Activated naive CD8-positive, alpha-beta T cell treated with anti-CD3 and anti-CD28 coated beads, Interleukin-2, amount 10 ng/mL, durations not matched to agents 7 days and 5 days (primary cell): ENCODE measurements at regions not wholly inside any gene's neighbourhood (a gene's known extent, or its start where the extent isn't known, plus 50 kb on each side); places are given as distances from the start of the nearest gene placed in this dataset.

Source experiments
- ATAC-seq: fragments of 150-1000 bp; cut with Tn5 transposase; one replicate; pipeline ENCODE4 v1.10.0; 2021; ENCODE audit warnings: low read depth, moderate library complexity
- POLR2A ChIA-PET: fragments of 350-600 bp; sonication (Branson Sonifier 250); formaldehyde crosslinking; loops from one replicate; lab custom pipeline; 2021; ENCODE audit warnings: antibody characterized with exemption; lab: Charles Lee
- DNase-seq: peaks from one replicate; pipeline ENCODE4 v3.0.0; 2021
- H3K27ac Mint-ChIP-seq: one replicate; pipeline ENCODE4 v1.8.0; 2022; ENCODE audit warnings: mild to moderate bottlenecking, mixed read lengths
- H3K27me3 Mint-ChIP-seq: one replicate; pipeline ENCODE4 v1.8.0; 2022; ENCODE audit warnings: mild to moderate bottlenecking, moderate library complexity, mixed read lengths
- H3K36me3 Mint-ChIP-seq: one replicate; pipeline ENCODE4 v1.8.0; 2021; ENCODE audit warnings: mild to moderate bottlenecking, mixed read lengths
- H3K4me1 Mint-ChIP-seq: one replicate; pipeline ENCODE4 v1.8.0; 2021; ENCODE audit warnings: mixed read lengths
- H3K4me3 Mint-ChIP-seq: one replicate; pipeline ENCODE4 v1.8.0; 2022; ENCODE audit warnings: mild to moderate bottlenecking, moderate library complexity, mixed read lengths
- H3K9me3 Mint-ChIP-seq: one replicate; pipeline ENCODE4 v1.8.0; 2021; ENCODE audit warnings: mixed read lengths

DNA sequence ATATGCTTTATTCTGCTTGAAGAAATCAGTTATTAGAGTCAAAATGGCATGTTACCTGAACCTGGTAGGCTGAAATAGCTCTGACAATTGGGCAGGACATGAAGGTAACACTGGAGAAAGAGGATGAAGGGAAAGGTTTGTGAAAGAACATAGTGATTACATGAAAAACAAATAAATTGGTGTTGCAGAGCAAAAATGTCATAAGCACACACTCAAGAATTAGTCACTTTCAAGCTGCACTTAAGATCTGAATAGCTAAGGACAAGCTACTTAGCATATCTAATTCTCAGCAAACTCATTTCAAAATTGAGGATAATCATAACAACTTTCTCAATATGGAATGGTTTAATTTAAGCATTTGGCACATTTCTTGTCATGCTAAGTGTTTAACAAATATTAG, 1398.0 kb upstream of the FLRT2 start:
- DNase-seq: no peak

DNA sequence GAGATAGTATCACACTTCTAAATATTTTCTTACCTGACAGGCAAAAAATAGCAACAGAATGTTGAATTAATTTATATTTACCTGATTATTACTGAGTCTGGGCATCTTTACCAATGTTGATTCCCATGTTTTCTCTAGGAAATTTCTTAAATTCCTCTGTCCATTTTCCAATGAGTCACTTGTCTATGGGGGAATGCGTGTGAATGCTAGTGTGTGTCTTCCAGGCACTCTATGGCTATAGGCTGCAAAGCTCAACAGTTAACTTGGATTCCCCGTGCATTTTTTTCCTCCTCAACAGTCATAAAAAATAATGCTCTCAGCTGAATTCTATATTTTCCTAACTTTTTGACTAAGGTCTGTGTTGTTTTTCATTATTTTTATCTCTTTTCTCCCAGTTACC, 1385.8 kb upstream of the FLRT2 start:
- POLR2A ChIA-PET: no interaction called here
- H3K27ac Mint-ChIP-seq: no peak overlapping the region
- H3K36me3 Mint-ChIP-seq: no peaks in the 10 kb centered on the region
- DNase-seq (no peak), ATAC-seq (no peak)
- H3K4me1 Mint-ChIP-seq: no peaks in the 10 kb centered on the region
- no peaks in the 10 kb centered on the region for H3K27me3 Mint-ChIP-seq
- no peaks in the 10 kb centered on the region for H3K9me3 Mint-ChIP-seq
- H3K4me3 Mint-ChIP-seq: no peak overlapping the region

More for the DNA sequence above, 1398.0 kb upstream of the FLRT2 start:
- Mint-ChIP-seq H3K27ac (no peak overlapping the region), H3K36me3 (no peaks in the 10 kb centered on the region), H3K9me3 (peaks cover 6% of the 10 kb centered on the region), H3K27me3 (no peaks in the 10 kb centered on the region), H3K4me3 (no peak overlapping the region), H3K4me1 (no peaks in the 10 kb centered on the region)
- no peak for ATAC-seq
- POLR2A ChIA-PET: no interaction called here

DNA sequence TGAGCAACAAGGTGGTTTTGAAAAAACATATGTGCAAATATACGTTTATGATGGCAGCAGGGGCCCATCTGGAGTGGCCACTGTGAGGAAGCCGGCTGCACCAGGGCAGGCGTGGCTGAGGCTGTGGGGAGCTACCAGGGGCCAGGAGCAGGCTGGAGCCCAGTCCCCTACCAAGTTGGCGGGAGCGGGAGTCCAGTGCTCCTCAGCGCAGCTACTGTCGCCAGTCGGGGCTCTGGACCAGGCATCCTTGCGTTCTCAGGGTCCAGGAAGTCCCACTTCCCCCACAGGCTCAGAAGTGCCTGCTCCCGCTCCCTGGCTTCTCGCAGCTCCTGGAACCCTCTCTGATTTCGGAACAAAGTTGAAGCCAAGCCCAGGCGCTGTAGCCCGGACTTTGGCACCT, 1377.5 kb upstream of the FLRT2 start:
- Mint-ChIP-seq H3K36me3 (no peaks in the 10 kb centered on the region), H3K27me3 (no peaks in the 10 kb centered on the region), H3K4me3 (no peak overlapping the region), H3K4me1 (no peaks in the 10 kb centered on the region), H3K9me3 (peaks cover 5% of the 10 kb centered on the region), H3K27ac (no peak overlapping the region)
- DNase-seq (no peak), ATAC-seq (no peak)
- POLR2A ChIA-PET: no interaction called here

DNA sequence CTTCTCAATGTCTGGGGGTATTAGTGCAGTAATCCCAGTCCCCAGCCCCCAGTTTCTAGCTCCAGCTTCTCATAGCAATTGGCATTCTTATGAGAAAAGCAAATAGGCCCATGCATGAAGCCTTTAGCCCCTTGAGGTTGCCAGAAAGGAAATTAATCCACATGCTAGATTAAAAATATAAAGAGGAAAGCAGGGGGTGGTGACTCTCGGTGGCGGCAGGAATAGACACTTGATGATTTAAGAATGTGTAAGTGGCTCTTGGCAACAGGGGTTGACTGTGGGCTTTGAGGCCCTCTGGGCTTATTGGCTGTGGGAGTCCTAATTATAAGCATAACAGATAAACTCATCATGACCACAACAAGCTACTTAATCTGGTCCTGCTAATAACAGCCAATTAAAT, 1367.3 kb upstream of the FLRT2 start:
- no peak for DNase-seq
- no peak for ATAC-seq
- Mint-ChIP-seq H3K27me3 (no peaks in the 10 kb centered on the region), H3K36me3 (no peaks in the 10 kb centered on the region), H3K27ac (no peak overlapping the region), H3K4me3 (no peak overlapping the region), H3K4me1 (no peaks in the 10 kb centered on the region), H3K9me3 (peaks cover 6% of the 10 kb centered on the region)
- POLR2A ChIA-PET: no interaction called here

DNA sequence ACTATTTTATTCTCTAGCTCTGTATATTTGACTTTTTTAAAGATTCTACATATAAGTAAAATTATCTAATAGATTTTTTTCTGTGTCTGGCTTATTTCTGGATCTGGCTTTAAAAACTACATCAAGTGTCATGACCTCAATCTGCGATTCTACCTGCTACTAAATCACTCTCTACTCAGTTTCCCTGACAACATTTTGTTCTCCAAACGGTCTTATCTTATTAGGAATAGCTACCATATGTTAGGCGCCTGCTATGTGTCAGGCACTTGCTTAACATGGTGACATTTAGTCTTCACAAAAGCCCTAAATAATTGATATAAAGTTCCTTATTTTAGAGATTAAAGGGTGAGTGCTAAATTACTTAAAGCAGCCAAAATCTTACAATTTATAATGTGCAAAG, 1362.9 kb upstream of the FLRT2 start:
- no peaks in the 10 kb centered on the region for H3K27me3 Mint-ChIP-seq
- ATAC-seq (no peak), DNase-seq (no peak)
- H3K4me1 Mint-ChIP-seq: no peaks in the 10 kb centered on the region
- peaks cover 6% of the 10 kb centered on the region for H3K9me3 Mint-ChIP-seq
- H3K4me3 Mint-ChIP-seq: no peak overlapping the region
- H3K27ac Mint-ChIP-seq: no peak overlapping the region
- POLR2A ChIA-PET: no interaction called here
- H3K36me3 Mint-ChIP-seq: no peaks in the 10 kb centered on the region

DNA sequence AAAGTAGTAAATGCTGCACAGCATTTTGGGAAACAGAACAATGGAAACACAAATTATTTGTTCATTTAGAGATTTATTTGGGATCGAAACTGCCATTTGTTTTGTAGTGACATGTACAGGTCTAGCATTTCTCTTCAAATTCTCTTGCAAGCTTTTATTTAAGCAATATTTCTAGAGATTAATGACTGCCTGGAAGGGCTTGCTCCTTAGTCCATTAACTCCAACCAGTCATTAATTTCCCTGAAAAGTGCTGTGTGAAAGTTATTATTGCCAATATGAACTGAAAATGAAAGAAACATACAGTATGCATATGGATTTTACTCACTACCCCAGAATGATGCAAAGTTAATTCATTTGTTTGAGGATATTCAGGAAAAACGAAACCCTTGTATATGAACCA, 1349.6 kb upstream of the FLRT2 start:
- Mint-ChIP-seq H3K27me3 (no peaks in the 10 kb centered on the region), H3K4me3 (no peak overlapping the region), H3K27ac (no peak overlapping the region), H3K9me3 (peaks cover 4% of the 10 kb centered on the region), H3K36me3 (no peaks in the 10 kb centered on the region), H3K4me1 (no peaks in the 10 kb centered on the region)
- no peak for DNase-seq
- no peak for ATAC-seq
- POLR2A ChIA-PET: no interaction called here

DNA sequence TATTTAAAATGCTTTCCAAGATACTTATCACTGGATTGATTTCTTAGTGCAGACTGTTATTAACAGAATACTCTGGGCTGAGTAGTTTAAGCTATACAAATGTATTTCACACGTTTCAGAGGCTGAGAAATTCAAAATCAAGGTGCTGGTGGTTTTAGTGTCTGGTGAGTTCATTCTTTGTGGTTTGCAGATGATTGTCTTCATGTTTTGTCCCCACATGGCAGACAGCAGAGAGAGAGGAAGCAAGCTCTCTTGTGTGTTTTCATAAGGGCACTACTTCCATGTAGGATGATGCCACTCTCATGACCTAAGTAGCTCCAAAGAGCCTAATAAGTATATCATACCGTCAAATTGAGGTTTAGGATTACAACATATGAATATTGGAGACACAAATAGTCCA, 1348.9 kb upstream of the FLRT2 start:
- peaks cover 4% of the 10 kb centered on the region for H3K9me3 Mint-ChIP-seq
- H3K27me3 Mint-ChIP-seq: no peaks in the 10 kb centered on the region
- no peak overlapping the region for H3K4me3 Mint-ChIP-seq
- DNase-seq (no peak), ATAC-seq (no peak)
- POLR2A ChIA-PET: no interaction called here
- no peaks in the 10 kb centered on the region for H3K36me3 Mint-ChIP-seq
- H3K27ac Mint-ChIP-seq: no peak overlapping the region
- no peaks in the 10 kb centered on the region for H3K4me1 Mint-ChIP-seq

DNA sequence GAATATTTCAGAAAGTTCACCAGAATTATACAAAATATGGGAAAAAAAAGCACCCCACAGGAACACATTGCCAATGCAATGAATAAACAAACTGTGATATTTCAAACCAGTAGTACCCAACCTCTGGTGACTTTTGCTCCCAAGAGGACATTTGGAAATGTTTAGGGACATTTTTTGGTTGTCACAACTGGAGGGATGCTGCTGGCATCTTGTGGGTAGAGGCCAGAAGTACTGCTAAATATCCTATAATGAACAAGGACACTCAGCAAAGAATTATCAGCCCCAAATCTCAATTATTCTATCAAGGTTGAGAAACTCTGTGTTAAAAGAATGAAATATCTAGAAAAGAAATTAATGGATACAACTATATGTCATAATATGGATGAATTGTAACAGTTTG, 1334.4 kb upstream of the FLRT2 start:
- Mint-ChIP-seq H3K4me1 (no peaks in the 10 kb centered on the region), H3K27ac (no peak overlapping the region), H3K4me3 (no peak overlapping the region)

DNA sequence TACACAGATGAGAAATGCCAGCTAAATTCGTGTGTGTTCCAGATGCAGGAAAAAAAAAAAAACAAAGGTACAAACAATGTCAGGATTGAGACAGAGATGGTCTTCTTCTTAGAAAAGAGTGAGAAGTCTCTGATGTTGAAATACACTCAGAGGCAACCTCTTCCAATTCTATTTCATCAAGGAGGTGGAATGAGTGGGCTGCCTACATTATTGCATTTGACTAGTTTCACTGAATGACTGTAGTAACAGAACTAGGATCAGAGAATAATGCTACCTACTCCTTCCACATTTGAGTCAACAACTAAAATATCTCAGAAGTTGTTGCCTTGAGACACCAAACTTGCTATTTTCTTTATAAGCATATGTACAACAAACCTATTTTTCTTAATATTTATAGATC, 1332.2 kb upstream of the FLRT2 start:
- no peak for DNase-seq
- Mint-ChIP-seq H3K4me3 (no peak overlapping the region), H3K27me3 (no peaks in the 10 kb centered on the region), H3K9me3 (peaks cover 7% of the 10 kb centered on the region), H3K27ac (no peak overlapping the region), H3K4me1 (no peaks in the 10 kb centered on the region), H3K36me3 (peaks cover 2% of the 10 kb centered on the region)
- POLR2A ChIA-PET: no interaction called here
- ATAC-seq: no peak

More for the DNA sequence above, 1334.4 kb upstream of the FLRT2 start:
- no peak for ATAC-seq
- peaks cover 7% of the 10 kb centered on the region for H3K9me3 Mint-ChIP-seq
- H3K27me3 Mint-ChIP-seq: no peaks in the 10 kb centered on the region
- DNase-seq: no peak
- POLR2A ChIA-PET: no interaction called here
- peaks cover 2% of the 10 kb centered on the region for H3K36me3 Mint-ChIP-seq

DNA sequence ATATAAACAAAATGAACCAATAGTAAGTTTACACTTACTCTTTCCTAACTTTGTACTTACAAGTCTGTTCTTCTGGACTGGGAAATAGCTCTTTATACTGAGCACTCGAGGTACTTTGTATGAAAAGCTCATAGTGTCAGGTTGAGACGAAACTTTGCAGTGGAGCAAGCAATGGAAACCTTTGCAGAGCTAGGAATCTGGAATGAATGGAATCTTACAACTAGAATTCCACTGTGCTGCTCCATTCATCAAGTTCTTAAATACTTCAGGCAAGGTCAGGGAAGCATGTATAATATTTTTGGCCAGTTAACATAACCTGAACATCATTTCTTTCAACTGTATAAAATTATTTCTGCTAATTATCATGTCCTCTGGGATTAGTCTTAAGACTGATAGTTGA, 1327.5 kb upstream of the FLRT2 start:
- POLR2A ChIA-PET: no interaction called here
- H3K27ac Mint-ChIP-seq: no peak overlapping the region
- no peaks in the 10 kb centered on the region for H3K36me3 Mint-ChIP-seq
- no peaks in the 10 kb centered on the region for H3K27me3 Mint-ChIP-seq
- ATAC-seq (no peak), DNase-seq (no peak)
- no peaks in the 10 kb centered on the region for H3K4me1 Mint-ChIP-seq
- no peak overlapping the region for H3K4me3 Mint-ChIP-seq
- peaks cover 8% of the 10 kb centered on the region for H3K9me3 Mint-ChIP-seq

DNA sequence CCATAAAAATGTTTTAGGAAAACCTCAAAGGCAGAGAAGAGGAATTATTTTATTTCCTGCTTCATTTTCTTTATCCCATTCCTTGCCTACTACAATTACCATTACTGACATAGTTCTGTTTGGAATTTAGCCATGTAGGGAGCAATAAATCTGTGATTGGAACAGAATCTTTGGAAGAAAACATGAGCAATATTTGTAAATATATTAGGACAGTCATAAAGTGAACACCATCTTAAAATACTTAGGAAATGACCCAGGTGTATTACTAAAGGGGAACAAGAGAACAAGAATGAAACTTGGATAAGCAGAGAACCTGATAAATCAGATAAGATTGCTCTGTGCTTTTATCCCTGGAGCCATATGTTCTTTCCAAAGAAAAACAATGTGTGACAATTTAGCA, 1326.0 kb upstream of the FLRT2 start:
- POLR2A ChIA-PET: no interaction called here
- Mint-ChIP-seq H3K4me1 (no peaks in the 10 kb centered on the region), H3K36me3 (no peaks in the 10 kb centered on the region), H3K4me3 (no peak overlapping the region), H3K9me3 (peaks cover 10% of the 10 kb centered on the region), H3K27me3 (no peaks in the 10 kb centered on the region), H3K27ac (no peak overlapping the region)
- no peak for ATAC-seq
- DNase-seq: no peak

DNA sequence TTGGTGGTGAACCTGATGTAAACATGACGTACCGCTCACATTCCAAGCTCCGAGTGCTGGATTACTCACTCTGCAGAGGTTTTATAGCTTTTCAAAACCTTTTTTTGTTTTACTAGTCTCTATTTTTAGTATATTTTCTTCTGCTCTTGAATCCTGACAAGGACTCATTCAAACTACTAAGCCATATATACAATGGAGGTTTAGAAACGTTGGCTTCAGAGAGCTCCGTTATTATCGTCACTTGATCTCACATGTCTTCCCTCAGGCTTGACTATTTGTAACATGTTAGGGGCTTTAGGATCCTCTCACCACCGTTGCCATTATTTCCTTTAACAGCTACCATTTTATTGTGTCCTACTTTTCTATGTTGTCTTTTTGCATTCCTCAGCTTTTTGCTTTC, 1321.5 kb upstream of the FLRT2 start:
- Mint-ChIP-seq H3K9me3 (peaks cover 8% of the 10 kb centered on the region), H3K27me3 (no peaks in the 10 kb centered on the region), H3K4me1 (no peaks in the 10 kb centered on the region), H3K36me3 (no peaks in the 10 kb centered on the region), H3K27ac (no peak overlapping the region), H3K4me3 (no peak overlapping the region)
- POLR2A ChIA-PET: no interaction called here
- DNase-seq (no peak), ATAC-seq (no peak)

DNA sequence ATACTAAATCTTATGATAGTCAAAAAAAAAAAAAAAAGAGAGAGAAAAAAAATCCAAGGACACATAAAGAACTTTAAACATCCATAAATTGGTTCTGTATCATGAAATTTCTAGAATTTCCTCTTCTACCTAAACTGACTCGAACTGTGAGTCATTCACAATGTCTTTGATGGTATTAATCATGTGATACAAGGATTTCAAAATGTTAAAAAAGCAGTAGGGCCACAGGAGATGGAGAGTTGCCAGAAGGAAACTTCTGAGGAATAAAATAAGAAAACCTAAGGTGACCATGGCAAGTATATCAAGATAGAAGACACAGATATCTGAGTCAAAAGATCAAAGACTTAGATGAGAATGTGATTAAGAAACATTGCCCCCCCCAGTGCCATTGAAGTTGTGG, 1320.9 kb upstream of the FLRT2 start:
- Mint-ChIP-seq H3K4me3 (no peak overlapping the region), H3K4me1 (no peaks in the 10 kb centered on the region), H3K27ac (no peak overlapping the region), H3K9me3 (peaks cover 8% of the 10 kb centered on the region), H3K36me3 (no peaks in the 10 kb centered on the region), H3K27me3 (no peaks in the 10 kb centered on the region)
- DNase-seq: no peak
- ATAC-seq: no peak
- POLR2A ChIA-PET: no interaction called here

DNA sequence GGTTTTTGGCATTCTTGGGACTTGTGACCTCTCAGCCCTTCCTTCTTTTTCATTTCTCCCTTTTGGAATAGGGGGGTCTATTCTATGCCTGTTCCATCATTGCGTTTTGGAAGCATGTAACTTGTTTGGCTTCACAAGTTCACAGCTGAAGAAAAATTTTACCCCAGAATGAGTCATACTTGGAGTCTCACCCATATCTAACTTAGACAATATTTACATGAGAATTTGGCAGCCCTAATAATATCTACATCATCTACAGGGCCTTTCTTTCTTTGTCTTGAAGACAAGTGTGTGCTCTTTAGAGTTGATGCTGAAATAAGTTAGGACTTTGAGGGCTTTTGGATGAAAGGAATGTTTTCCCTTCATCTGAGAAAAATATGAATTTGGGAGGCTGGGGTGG, 1312.9 kb upstream of the FLRT2 start:
- Mint-ChIP-seq H3K4me3 (no peak overlapping the region), H3K27ac (no peak overlapping the region), H3K4me1 (no peaks in the 10 kb centered on the region), H3K9me3 (peaks cover 10% of the 10 kb centered on the region), H3K27me3 (no peaks in the 10 kb centered on the region), H3K36me3 (no peaks in the 10 kb centered on the region)
- ATAC-seq (no peak), DNase-seq (no peak)
- POLR2A ChIA-PET: no interaction called here

DNA sequence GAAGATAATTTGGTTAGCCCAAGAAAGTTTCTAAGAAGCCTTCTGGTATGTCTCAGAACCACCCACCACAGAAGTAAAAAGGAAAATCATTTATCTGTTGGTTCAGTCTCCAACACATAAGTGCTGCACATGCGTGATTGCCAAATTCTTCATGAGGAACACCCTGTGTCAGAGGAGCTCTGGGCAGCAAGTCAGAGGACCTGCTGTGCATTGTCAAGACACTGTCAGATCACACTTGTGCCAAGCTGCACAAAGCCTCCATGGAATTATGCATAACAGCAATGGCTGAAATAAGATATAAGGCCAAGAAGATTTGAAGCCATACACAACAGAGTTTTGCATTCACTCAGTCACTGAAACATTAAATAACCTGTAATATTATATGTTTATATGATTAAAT, 1304.7 kb upstream of the FLRT2 start:
- ATAC-seq (no peak), DNase-seq (no peak)
- Mint-ChIP-seq H3K27me3 (no peaks in the 10 kb centered on the region), H3K36me3 (no peaks in the 10 kb centered on the region), H3K4me1 (no peaks in the 10 kb centered on the region), H3K27ac (no peak overlapping the region), H3K4me3 (no peak overlapping the region), H3K9me3 (peaks cover 11% of the 10 kb centered on the region)
- POLR2A ChIA-PET: no interaction called here
